Psoas muscle (tissue), 7 donors: ENCODE measurements at regions not wholly inside any gene's neighbourhood (a gene's known extent, or its start where the extent isn't known, plus 50 kb on each side); places are given as distances from the start of the nearest gene placed in this dataset.

Experiments used
- ATAC-seq, 4 donors: fragments of 200-7000 bp; cut with Tn5 transposase; one replicate each; pipeline ENCODE4 v1.9.1; 2020; ENCODE audit warnings: moderate library complexity in 3 of 4, mild to moderate bottlenecking in 2 of 4
- DNase-seq, 2 donors: peaks; one replicate each; pipeline ENCODE4 v3.0.0-alpha.2; 2020
- H3K27ac ChIP-seq: fragments of 200-600 bp; one replicate; pipeline ENCODE4 v1.8.0; 2022
- H3K27me3 ChIP-seq, 3 donors: fragments of 200-600 bp in 1 of 3; one replicate each; pipeline versions ENCODE4 v1.6.1 to v1.8.0; 2013 to 2022; ENCODE audit warnings: low read length in 2 of 3, mild to moderate bottlenecking in 2 of 3, moderate library complexity in 1 of 3; ENCODE audit not compliant: insufficient read depth in 3 of 3
- H3K36me3 ChIP-seq, 2 donors: fragments of 200-600 bp in 1 of 2; one replicate each; pipeline versions ENCODE4 v1.6.1 to v1.8.0; 2013 to 2022; ENCODE audit warnings: low read depth in 1 of 2, mild to moderate bottlenecking in 1 of 2, moderate library complexity in 1 of 2; ENCODE audit not compliant: insufficient read depth in 1 of 2
- H3K4me1 ChIP-seq: fragments of 200-600 bp; one replicate; pipeline ENCODE4 v1.8.0; 2022
- H3K4me3 ChIP-seq: fragments of 200-600 bp; one replicate; pipeline ENCODE4 v1.8.0; 2022; ENCODE audit warnings: mild to moderate bottlenecking
- H3K9me3 ChIP-seq: fragments of 200-600 bp; one replicate; pipeline ENCODE4 v1.8.0; 2022
- WGBS, 3 donors: extraction: QIAGEN DNeasy Blood & Tissue Kit; methylation state at CpG; one replicate each; pipeline versions ENCODE4 v1.1.6 to v1.1.7; 2013; 5-methylcytosine and 5-hydroxymethylcytosine counted together
- intact Hi-C, 2 donors: fragments of 100-400 bp; cut with DNase I; formaldehyde crosslinking; loops; one replicate each; pipeline versions ENCODE4 v1.11.0 to v1.14.2; 2022
- TF ChIP-seq, protein P1 (sequence below): fragments of 200-600 bp; IDR thresholded peaks from one replicate; pipeline ENCODE4 v1.8.0; 2022; ENCODE audit warnings: antibody characterized with exemption
- donor health status: healthy with polysubstance abuse.
- donor health status: DM: no; HTN: no; CAD: no; lungs with moderate emphysema.
- donor health status: Bipolar disorder and iron deficiency.
- donor health status: healthy.
- donor health status: DM: yes; HTN: yes; CAD: no.
- donor health status: DM: no; HTN: no; CAD: no.
- donor health status: DM: yes; HTN: yes; CAD: no.

DNA sequence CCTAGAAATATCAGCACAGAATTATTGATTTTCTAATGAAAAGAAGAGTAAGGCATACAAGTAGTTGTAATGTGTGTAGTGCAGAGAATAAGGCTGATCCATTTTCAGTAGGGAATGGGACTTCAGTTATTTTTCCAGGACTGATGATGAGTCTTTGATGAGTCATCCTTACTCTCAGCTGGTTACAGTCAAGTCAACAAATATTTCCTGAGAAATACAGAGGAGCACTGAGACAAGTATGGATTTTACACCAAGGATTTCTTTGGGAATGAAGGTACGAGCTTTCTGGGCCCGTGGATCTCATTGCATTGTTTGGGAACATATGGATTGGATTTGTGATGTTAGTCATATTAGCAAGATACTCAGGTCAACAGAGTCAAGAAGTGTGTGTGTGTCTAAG, 502.7 kb downstream of the FGF9 start:
- TF ChIP-seq, protein P1, sequence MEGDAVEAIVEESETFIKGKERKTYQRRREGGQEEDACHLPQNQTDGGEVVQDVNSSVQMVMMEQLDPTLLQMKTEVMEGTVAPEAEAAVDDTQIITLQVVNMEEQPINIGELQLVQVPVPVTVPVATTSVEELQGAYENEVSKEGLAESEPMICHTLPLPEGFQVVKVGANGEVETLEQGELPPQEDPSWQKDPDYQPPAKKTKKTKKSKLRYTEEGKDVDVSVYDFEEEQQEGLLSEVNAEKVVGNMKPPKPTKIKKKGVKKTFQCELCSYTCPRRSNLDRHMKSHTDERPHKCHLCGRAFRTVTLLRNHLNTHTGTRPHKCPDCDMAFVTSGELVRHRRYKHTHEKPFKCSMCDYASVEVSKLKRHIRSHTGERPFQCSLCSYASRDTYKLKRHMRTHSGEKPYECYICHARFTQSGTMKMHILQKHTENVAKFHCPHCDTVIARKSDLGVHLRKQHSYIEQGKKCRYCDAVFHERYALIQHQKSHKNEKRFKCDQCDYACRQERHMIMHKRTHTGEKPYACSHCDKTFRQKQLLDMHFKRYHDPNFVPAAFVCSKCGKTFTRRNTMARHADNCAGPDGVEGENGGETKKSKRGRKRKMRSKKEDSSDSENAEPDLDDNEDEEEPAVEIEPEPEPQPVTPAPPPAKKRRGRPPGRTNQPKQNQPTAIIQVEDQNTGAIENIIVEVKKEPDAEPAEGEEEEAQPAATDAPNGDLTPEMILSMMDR: no peak
- Histone ChIP-seq H3K9me3 (peaks cover 4% of the 10 kb centered on the region), H3K4me1 (no peaks in the 10 kb centered on the region), H3K4me3 (no peak overlapping the region), H3K36me3 (no peaks in the 10 kb centered on the region), H3K27me3 (peaks cover 0 to 4% (median 0%) of the 10 kb centered on the region in 3 donors), H3K27ac (no peak overlapping the region)
- WGBS, 3 donors: 65 to 73% (median 65%) methylated on average over 2 of the region's 2 CpGs
- DNase-seq (no peak), ATAC-seq (no peak)
- intact Hi-C loops: no loop called here

GRCh38 chr13:22175241-22175640, 504.4 kb downstream of the FGF9 start:
- H3K4me1 ChIP-seq: no peaks in the 10 kb centered on the region
- TF ChIP-seq, protein P1: no peak
- intact Hi-C loops: no loop called here

DNA sequence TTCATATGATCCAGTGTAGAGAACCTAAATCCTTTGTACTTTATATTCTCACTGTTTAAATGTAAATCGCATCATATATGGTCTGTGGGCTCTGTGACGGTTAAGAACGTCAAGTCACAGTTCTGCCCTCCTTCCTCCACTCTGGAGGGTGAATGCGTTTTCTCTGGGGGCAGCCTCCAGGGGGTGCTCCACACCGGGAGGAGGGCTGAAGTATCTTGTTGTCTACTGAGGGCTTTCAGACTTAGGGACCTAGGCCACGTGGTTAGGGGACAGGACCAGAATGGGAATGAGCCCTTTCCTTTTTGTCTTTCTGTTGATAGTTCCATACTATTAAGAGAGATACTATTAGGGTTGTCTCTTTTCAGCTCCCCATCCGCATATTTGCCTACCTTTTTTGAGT, 504.9 kb downstream of the FGF9 start:
- TF ChIP-seq, protein P1: no peak
- WGBS, 3 donors: 92 to 94% (median 93%) methylated on average over 7 of the region's 7 CpGs
- Histone ChIP-seq H3K9me3 (peaks cover 12% of the 10 kb centered on the region), H3K27ac (no peak overlapping the region), H3K27me3 (peaks cover 0 to 4% (median 0%) of the 10 kb centered on the region in 3 donors), H3K4me3 (no peak overlapping the region), H3K36me3 (no peaks in the 10 kb centered on the region), H3K4me1 (no peaks in the 10 kb centered on the region)
- DNase-seq (no peak), ATAC-seq (no peak)
- intact Hi-C loops: no loop called here

More at GRCh38 chr13:22175241-22175640, 504.4 kb downstream of the FGF9 start:
- peaks cover 12% of the 10 kb centered on the region for H3K9me3 ChIP-seq
- WGBS, 3 donors: 76 to 80% (median 77%) methylated on average over 8 of the region's 8 CpGs
- no peak overlapping the region for H3K4me3 ChIP-seq
- no peaks in the 10 kb centered on the region for H3K36me3 ChIP-seq
- peaks cover 0 to 4% (median 0%) of the 10 kb centered on the region in 3 donors for H3K27me3 ChIP-seq
- DNase-seq (no peak), ATAC-seq (no peak)
- no peak overlapping the region for H3K27ac ChIP-seq

DNA sequence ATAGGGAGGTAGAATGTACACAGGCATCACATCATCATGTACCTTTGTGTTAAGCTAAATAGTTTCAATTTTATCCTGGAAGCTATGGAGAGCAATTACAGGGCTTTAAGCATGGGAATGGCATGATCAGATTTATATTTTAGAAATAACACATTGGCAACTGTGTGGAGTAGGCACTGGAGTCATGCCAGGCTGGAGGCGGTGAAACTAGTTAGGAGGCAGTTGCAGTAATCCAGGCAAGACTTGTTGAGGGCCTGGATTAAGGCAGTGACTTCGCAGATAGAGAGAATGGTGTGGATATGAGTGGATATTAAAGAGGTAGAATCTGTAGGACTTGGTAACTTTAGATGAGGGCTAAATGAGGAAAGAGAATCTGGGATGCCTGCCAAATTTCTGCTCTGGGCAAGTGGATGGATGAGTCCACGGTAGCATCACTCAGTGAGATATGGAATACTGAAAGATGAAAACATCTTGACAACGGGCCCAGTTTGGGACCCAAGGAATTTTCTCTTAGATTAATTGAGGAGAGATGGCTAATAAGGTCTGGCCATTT, 506.2 kb downstream of the FGF9 start:
- H3K36me3 ChIP-seq: no peaks in the 10 kb centered on the region
- intact Hi-C loops: no loop called here
- H3K27ac ChIP-seq: no peak overlapping the region
- H3K9me3 ChIP-seq: peaks cover 12% of the 10 kb centered on the region
- ATAC-seq: no peak
- H3K27me3 ChIP-seq: peaks cover 0 to 4% (median 0%) of the 10 kb centered on the region in 3 donors
- WGBS, 3 donors: 49 to 54% (median 54%) methylated on average over 4 of the region's 4 CpGs
- no peak overlapping the region for H3K4me3 ChIP-seq
- TF ChIP-seq, protein P1: no peak
- H3K4me1 ChIP-seq: no peaks in the 10 kb centered on the region
- no peak for DNase-seq

DNA sequence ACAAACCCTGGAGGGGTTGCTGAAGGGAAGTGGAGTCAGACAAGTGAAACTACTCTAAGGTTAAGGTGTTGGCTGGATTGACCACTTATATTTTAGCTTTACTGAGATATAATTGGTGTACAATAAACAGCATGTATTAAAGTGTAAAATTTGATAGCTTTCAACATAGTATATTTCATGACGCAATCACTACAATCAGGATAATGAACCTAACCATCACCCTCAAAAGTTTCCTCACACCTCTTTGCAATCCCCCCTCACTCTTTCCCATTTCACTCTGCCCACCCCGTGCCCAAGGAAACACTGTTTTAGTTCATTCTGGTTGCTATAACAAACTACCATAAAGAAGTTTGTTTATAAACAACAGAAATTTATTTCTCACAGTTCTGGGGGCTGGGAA, 508.0 kb downstream of the FGF9 start:
- TF ChIP-seq, protein P1: no peak
- no peak overlapping the region for H3K27ac ChIP-seq
- H3K27me3 ChIP-seq: no peaks in the 10 kb centered on the region
- no peak overlapping the region for H3K4me3 ChIP-seq
- no peaks in the 10 kb centered on the region for H3K36me3 ChIP-seq
- peaks cover 12% of the 10 kb centered on the region for H3K9me3 ChIP-seq
- intact Hi-C loops: no loop called here
- 90 to 93% (median 91%) methylated on average over 2 of the region's 2 CpGs for WGBS, 3 donors
- H3K4me1 ChIP-seq: no peaks in the 10 kb centered on the region
- DNase-seq: no peak
- no peak for ATAC-seq
